ENCODE measurements at regions not wholly inside any gene's neighbourhood (a gene's known extent, or its start where the extent isn't known, plus 50 kb on each side); places are given as distances from the start of the nearest gene placed in this dataset.

- TF ChIP-seq CTCF (IDR thresholded peaks at IDR 0.05) (no peak), POLR2A (IDR thresholded peaks at IDR 0.05) (no peak)
Measured at GRCh38 chr9:13576101-13576500, 296.6 kb upstream of the MPDZ start.

All from Peyer's patch (tissue), 4 donors.